Ishikawa (cell line): ENCODE measurements at regions not wholly inside any gene's neighbourhood (a gene's known extent, or its start where the extent isn't known, plus 50 kb on each side); places are given as distances from the start of the nearest gene placed in this dataset.

Source experiments
- CEBPB ChIP-seq: IDR thresholded peaks from 2 replicates; pipeline ENCODE4 v1.6.1; 2012
- CREB1 ChIP-seq: IDR thresholded peaks from 2 replicates; pipeline ENCODE4 v1.6.1; 2012; ENCODE audit warnings: low read depth
- EGR1 ChIP-seq: IDR thresholded peaks from 2 replicates; pipeline ENCODE4 v1.6.1; 2012
- EP300 ChIP-seq: IDR thresholded peaks from 2 replicates; pipeline ENCODE4 v1.6.1; 2012; ENCODE audit warnings: borderline replicate concordance
- FOXM1 ChIP-seq: IDR thresholded peaks from 2 replicates; pipeline ENCODE4 v1.6.1; 2012; ENCODE audit warnings: low read depth, borderline replicate concordance
- MAX ChIP-seq: IDR thresholded peaks from 2 replicates; pipeline ENCODE4 v1.6.1; 2012
- NFIC ChIP-seq: IDR thresholded peaks from 2 replicates; pipeline ENCODE4 v1.6.1; 2012
- RAD21 ChIP-seq: IDR thresholded peaks from 2 replicates; pipeline ENCODE4 v1.6.1; 2012; ENCODE audit warnings: low read depth
- REST ChIP-seq: IDR thresholded peaks from 2 replicates; pipeline ENCODE4 v1.6.1; 2012; ENCODE audit warnings: low read depth, mild to moderate bottlenecking
- TAF1 ChIP-seq: IDR thresholded peaks from 2 replicates; pipeline ENCODE4 v1.6.1; 2012; ENCODE audit warnings: low read depth, mild to moderate bottlenecking
- TCF12 ChIP-seq: IDR thresholded peaks from 2 replicates; pipeline ENCODE4 v1.6.1; 2012; ENCODE audit warnings: low read depth
- TEAD4 ChIP-seq: IDR thresholded peaks from 2 replicates; pipeline ENCODE4 v1.6.1; 2012
- USF1 ChIP-seq: IDR thresholded peaks from 2 replicates; pipeline ENCODE4 v1.6.1; 2012
- YY1 ChIP-seq: IDR thresholded peaks from 2 replicates; pipeline ENCODE4 v1.6.1; 2012; ENCODE audit warnings: low read depth
- ZBTB7A ChIP-seq: IDR thresholded peaks from 2 replicates; pipeline ENCODE4 v1.6.1; 2012; ENCODE audit warnings: low read depth

- TF ChIP-seq YY1 (no peak), EP300 (no peak), FOXM1 (no peak), TAF1 (no peak), REST (no peak), MAX (no peak), EGR1 (no peak), RAD21 (no peak), ZBTB7A (no peak), NFIC (no peak), TCF12 (no peak), USF1 (no peak)
These were observed 82.8 kb upstream of the NKX1-1 start for GRCh38 chr4:1488831-1489638.

GRCh38 chr4:1488357-1488756, 82.1 kb upstream of the NKX1-1 start:
- TF ChIP-seq RAD21 (no peak), REST (no peak), ZBTB7A (no peak), EGR1 (no peak), TCF12 (no peak), TEAD4 (no peak), MAX (no peak), EP300 (no peak), FOXM1 (no peak), TAF1 (no peak), CEBPB (no peak), YY1 (no peak), NFIC (no peak), USF1 (no peak), CREB1 (no peak)

- no peak for TF ChIP-seq NFIC
- TF ChIP-seq TEAD4, result no peak
- TF ChIP-seq TCF12, result no peak
- no peak for TF ChIP-seq CREB1
- no peak for TF ChIP-seq MAX
- no peak for TF ChIP-seq EP300
- no peak for TF ChIP-seq TAF1
- no peak for TF ChIP-seq FOXM1
- TF ChIP-seq RAD21, result no peak
- no peak for TF ChIP-seq EGR1
These were observed 81.5 kb upstream of the NKX1-1 start for GRCh38 chr4:1487761-1488160.

- TF ChIP-seq USF1 (no peak), CEBPB (no peak), YY1 (no peak)
These were observed 80.9 kb upstream of the NKX1-1 start for GRCh38 chr4:1487106-1487505.

- TF ChIP-seq USF1 (no peak), EP300 (no peak), REST (no peak), YY1 (no peak), RAD21 (no peak), MAX (no peak), NFIC (no peak), CEBPB (no peak), CREB1 (no peak), EGR1 (no peak), FOXM1 (no peak), TEAD4 (no peak), ZBTB7A (no peak), TCF12 (no peak), TAF1 (no peak)
These were observed 79.0 kb upstream of the NKX1-1 start for GRCh38 chr4:1485280-1485679.
